ENCODE measurements at regions not wholly inside any gene's neighbourhood (a gene's known extent, or its start where the extent isn't known, plus 50 kb on each side); places are given as distances from the start of the nearest gene placed in this dataset.
"Not testable (repeated sequence)": the region's sequence is repeated elsewhere in the genome, so short reads cannot be mapped to it uniquely, and the experiment has no call there.

DNA sequence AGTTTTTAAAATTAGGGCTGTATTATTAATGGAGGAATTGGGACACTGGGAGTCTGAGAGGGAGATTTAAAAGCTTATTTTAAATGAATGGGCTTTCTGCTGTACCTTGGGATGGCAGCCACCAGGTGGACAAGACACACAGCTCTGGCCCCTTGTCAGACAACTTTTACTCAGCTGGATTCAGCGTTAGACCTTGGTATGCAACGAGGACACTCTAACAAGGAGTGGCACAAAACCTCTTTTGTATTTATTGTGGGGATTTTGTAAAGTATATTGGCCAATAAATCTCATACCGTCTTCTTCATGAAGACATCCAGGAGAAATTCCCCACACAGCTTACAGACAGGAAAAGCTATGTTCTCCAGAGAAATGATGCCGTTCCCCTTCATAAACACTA, 105.7 kb downstream of the LCA5 start:
- no peak for DNase-seq

DNA sequence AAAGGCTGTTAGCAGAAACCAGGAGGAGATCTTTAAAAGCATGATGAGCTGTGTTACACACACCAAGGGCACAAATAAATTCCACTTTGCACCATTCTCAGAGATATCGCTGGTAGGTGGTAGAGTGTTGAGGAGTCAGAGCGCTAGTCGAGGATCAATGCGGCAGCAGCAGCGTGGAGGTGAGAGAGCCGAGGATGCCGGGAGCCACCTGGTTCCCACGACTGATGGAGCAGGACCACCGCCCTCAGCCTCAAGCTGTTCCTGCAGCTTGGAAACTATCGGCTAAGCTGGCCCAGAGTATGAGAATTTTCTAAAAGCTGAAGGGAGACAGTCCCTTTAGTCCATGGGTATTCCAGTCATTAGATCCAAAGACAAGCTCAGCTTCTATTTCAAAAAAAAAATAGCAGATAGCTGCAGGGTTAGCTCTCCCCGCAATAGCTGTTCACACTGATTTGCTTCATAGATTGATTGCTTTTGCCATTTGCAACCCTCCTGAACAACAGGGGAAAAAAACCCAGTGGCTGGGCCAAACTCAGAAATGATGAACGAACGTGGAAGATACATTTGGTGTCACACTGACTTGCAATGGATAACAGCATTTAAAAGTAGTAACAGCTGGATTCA, 106.2 kb downstream of the LCA5 start:
- DNase-seq = no peak

DNA sequence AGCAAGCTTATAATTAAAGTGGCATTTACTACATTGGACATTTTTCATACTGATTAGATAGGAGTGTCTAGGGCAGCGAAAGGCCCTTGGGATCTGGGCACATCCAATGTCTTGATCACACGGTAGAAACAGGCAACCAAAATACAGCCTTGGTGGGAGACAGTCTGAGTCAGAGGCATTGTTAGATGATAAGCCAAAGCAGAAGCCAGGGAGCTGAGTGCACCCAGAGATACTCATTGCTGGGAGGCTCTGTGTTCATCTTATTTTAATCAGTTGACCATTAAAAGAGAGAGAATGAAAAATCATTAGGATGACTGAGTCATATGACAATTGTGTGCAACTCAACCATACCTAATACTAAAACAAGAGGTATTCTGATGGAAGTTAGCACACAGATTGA, 109.5 kb downstream of the LCA5 start:
- no peak for DNase-seq

DNA sequence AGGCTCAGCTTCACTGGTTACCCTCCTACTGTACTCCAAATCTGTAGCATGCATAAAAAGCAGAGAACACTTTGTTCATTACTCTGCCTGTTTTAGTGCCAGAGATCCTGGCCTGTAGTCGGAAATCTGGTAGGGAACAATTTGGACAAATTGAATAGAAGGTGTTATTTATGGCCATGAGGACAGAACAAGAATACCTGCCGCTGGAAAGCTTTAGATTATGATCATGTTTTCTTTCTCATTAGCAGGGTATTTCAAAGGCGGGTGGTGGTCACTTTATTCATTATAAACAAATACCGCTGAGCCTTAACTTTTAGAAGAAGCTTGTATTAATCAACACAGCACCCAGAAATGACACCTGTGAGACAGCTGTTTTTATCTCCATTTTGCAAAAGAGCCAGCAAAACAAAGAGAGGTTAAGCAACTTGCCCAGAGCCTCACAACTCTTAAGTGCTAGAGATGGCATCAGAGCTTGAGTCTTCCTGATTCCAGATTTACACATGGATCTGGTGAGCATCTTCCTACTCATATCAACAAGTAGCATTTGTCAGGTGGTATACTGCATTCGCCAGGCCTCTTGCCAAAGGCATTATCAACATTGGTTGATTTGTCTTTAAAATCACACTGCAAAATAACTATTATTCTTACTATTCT, 110.5 kb downstream of the LCA5 start:
- DNase-seq = no peak

DNA sequence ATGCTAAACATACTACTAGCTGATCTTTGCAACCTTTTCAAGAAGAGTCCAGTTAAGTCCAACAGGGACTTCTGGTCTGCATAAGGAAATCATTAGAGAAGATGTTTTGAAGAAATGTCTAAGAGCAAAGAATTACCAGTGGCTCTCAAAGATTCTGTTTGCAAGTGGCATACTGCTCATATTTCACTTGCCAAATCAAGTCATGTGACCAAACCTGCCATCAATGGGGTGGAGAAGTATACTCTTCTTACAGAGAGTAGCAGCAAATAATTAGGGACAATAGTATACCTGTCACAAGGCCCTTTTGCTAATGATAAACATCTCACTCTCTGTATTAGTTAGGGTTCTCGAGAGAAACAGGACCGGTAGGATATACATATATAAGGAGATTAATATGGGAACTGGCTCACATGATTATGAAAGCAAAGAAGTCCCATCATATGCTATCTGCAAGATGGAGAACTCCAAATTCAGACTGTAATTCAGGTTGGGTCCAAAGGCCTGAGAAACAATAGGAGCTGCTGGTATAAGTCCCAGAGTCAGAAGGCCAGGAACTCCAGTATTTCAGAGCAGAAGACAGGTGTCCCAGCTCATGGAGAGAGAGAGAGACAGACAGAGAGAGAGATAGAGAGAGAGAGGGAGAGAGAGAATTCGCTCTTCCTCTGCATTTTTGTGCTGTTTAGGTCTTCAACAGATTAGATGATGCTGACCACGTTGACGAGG, 111.5 kb downstream of the LCA5 start:
- DNase-seq = no peak

DNA sequence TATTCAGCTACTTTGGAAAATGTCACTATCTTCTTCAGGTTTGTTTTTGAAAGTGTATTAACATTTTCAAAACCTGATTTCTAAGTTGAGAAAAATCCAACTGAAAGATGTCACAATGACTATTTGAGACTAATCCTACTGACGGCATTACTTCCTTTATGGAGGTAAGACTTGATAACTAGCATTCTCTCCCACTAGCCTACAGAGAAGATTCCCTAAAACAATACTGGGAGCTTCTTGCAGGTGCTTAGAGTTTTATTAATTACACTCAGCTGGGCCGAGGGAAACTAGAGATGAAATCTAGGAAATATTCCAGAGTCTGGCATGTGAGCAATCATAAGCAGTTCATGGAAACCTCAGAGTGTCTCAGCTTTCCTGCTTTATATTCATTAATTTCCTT, 114.0 kb downstream of the LCA5 start:
- DNase-seq = no peak

DNA sequence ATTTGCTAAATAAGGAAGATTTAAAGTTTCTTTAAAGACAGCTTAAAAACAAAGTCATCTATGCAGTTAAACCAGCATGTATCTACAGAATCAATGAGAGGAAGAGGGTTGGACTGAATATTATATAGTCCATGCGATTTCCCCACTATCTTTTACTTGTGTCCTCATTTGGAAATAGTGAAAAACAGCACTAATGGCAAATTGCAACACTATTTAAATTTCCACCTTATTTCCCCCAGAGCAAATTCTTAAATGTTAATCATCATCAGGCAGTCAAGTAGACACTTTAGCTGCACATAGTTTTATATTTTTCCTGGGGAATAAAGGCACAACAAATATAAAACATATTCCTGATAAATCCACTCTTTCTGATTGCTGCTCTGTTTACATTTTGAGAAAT, 114.6 kb downstream of the LCA5 start:
- no peak for DNase-seq

DNA sequence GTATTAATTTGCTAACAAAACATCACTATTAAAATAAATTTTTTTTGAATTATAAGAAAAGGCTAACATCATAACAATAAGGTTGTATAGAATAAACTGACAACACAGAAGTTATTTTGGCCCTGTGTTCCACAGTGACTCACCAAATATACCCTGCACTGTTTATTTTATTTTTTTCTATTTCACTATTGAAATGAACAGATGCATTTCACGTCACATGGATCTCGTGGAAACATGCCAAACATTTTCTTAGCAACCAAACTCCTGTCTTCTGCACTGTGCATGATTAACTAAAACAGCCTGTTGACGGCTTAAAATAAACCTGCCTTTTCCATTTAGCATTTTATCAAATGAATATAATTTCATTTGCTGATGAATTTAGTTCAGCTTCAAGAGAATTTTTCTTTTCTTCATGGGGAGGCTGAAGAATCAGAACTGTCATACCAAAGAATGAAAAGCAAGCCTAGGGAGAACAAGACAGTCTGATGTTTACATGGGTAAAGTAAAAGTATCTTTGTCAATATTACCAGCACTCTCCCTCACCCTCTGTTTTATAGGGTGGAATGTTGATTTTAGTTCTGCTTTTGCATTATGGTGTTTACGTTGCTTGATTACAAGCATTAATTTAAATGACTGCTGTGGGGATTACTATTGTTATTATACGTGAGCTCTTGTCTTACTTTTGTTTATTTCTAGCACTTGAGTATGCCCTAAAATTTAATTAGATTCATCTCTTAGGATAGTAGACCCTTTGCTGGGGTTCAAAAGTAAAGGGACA, 115.3 kb downstream of the LCA5 start:
- peak; percentile 90 for DNase-seq

DNA sequence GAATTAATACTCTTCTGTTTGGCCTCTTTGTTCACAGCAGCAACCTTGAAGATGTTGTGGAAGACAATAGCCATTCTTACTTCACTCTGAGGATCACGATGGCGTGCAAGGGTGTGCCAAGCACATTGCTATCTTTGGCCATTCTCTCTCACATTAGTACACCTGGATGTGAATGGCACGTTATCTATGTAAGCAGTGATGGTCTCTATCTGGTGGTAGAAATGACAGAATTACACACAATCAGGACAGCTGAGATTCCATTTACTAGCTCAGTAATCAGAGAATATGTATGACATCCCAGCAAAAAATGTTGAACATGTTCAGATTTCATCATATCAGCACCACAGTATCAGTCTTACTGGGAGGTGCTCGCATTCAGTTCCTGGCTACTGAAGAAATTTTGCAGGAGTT, 116.2 kb downstream of the LCA5 start:
- no peak for DNase-seq

DNA sequence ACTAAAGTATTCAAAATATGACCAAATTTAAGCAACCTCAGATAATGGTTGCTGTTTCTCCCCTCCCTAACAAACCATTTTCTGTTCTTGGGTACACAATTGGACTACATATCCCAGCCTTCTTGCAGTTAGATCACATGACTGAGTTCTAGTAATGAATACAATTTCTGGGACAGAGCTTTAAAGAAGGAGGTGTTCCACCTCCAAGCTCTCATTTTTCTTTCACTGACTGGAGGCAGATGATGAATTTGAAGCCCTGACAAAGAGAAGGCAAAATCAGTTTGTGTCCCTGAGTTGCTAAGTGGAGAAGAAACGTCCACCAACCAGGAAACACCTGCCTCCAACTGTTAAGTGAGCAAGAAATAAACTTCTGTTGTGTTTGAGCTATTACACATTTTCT, 117.2 kb downstream of the LCA5 start:
- no peak for DNase-seq

DNA sequence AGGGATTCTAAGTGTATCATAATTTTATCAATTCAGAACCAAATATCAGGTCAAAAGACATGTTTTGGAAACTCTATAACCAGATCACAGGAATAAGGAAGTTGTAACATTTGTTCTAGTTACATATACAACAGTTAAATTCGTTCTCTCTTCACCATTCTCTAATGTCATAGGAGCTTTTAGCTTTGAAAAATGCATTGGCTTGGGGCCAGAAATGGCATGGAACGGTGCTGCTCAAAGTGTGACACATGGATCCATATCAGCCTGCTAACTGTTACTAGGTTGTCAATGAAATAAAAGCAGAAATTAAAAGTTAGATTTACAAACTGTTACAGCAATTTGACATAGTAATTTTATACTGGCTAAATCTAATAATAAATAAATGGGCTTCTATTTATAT, 120.3 kb downstream of the LCA5 start:
- no peak for DNase-seq

DNA sequence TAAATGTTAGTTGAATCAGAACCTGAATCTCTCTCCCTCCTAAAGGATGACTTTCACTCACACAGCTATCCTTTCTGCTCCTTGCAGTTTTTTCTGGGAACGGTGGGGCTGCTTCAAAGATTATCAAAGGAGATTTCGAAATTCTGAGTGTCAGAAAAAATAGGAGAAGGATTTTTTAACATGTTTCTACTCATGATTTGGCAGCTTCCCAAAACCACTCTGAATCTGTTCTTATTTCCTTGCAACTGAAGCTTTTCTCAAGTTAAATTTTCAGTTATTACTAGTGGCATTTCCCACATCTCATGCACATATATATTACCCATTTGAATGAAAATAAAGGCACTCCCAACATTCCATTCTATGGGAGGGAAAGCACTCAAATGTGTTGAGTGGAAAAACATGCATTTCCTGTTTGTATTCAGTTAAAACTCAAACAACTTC, 123.6 kb downstream of the LCA5 start:
- DNase-seq = no peak

DNA sequence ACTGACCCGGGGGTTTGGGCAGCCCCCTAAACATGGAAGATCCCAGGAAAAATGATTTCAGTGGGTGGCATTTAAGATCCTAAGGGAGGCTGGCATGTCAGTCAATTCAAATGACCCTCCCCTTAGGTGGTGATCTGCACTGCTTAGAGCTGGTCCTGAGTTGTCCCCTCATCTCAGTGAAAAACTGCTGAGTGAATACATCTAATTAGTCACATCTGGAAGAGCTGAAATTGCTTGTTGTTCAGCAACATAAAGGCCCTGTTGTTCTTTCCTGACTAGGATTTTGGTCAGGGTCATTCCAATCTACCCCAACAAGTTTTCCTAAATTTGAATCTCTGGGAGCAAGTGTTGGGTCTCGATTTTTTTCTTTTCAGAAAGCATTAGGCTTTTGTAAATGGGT, 126.4 kb downstream of the LCA5 start:
- no peak for DNase-seq

DNA sequence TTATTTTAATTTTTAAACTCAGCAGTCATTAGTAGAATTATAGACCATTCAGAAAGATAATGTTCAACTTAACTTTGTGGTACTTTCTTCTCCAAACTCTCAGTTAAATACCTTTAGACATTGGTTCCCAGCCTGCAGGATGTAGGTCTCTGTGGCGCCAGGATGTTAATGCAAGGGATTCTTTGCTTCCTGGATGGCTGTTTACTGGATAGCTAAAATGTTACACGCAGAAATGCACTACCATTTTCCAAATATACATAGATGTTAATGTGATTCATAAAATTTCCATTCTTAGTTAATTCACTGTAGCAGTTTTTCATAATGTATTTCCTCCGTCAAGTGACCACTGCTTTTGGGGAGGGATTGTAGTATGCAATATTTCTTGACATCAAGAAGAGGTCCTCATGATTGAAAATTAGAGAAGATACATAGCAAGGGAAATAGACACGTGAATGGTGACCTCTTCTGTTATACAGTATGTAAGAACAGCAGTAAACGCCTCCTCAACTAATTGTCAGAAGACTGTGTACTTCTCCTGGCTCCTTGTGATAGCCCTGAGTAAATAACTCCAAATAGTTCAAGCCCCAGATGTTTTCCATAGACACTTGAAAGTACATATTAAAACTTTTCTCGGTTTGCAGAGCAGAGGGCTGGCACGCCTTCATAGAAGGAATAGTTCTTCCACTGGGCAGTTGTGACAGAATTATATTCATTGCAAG, 128.8 kb downstream of the LCA5 start:
- no peak for DNase-seq

DNA sequence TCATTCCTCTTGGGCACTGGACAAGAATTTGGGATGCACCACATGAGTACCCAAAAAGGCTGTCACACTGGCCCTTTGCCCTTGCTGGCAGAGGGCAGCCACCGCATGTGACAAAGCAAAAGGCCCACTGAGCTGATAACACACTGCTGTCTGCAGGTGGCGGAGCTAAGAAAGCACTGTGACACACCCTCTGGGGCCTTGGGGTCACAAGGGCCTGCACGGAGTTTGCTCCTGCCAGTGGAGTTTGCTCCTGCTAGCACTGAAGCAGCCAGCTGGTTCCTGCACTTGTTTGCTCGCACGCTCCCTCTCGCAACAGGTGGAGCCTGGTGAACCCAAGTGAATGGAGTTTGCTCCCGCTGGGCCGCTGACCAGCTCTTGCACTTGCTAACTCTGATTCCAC, 132.6 kb downstream of the LCA5 start:
- no peak for DNase-seq

DNA sequence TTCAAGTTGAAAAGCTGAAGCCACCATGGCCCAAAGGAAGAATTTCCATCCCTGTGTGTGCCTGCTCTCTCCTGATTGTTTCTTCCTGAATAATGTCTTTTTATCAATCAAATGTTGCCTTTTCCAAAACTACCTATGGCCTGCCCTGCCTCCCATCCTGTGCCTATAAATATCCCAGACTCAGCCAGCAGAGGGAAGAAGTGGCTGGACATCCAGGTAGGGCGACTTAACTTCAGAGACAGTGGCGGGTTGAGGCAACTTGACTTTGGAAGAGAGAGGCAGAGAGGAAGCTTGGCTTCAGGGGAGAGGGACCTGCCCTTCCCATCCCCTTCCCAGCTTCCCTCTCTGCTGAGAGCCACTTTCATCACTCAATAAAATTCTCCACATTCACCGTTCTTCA, 133.0 kb downstream of the LCA5 start:
- no peak for DNase-seq

DNA sequence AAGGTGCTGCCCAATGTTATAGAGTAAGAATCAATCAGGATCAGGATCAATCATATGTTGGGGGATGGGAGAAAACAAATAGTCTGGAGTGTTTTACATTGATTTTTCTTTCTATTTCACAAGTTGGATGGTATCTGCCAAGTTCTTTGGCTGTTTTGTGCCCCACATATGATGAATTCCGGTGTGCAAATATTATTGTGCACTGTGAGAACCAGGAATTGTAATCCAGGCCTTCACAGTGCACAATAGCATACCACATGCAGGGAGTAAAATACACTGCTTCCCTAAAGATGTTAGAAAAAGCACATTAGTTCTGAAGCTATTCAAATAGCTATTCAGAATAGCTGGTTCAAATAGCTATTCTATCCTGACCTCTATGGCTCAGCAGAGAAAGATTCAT, 133.7 kb downstream of the LCA5 start:
- no peak for DNase-seq

DNA sequence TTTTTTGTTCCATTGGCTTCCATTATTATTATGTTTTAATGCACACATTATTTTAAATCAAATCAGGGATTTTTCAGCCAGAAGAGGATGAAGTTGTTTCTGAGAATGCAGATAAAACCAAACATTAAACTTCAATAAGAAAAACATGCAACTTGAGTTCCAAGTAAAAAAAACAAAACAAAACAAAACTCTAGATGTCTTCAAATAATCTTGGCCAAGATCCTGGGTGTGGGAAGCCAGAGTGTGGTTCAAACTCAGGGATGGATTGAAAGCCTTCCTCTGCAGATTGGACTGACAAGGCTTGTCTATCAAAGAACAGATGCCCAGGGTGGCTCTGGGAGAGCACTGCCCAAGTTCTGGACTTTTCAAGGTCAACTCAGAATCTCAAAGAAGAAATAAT, 134.1 kb downstream of the LCA5 start:
- DNase-seq = no peak

DNA sequence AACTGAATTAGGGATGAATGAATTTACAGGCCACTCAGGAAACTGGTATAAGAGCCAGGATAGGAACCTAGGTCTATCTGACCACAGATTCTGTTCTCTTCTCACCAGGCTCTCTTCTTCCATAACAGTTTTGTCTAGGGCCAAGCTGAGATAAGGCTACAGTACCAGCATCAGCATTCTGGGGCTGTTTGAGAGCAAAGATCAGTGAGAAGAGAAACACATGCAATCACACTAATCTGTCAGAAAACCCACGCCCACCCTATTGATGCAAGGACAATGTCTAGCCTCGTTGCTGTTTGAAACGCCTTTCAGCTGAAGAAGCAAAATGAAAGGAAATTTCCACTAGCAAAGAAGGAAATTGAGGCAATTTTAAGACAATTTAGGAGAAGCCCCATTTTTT, 137.7 kb downstream of the LCA5 start:
- no peak for DNase-seq

DNA sequence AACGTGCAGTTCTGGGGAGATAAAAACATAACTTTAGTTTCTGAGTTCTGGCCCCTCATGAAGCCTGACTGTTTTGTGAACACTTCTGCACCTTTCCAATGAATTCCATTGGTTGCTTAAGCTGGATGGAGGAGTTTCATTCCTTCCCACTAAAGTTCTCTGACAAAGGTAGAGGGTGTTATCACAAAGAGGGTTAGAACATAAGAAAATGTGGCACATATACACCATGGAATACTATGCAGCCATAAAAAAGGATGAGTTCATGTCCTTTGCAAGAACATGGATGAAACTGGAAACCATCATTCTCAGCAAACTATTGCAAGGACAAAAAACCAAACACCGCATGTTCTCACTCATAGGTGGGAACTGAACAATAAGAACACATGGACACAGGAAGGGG, 138.6 kb downstream of the LCA5 start:
- DNase-seq = not testable (repeated sequence)

DNA sequence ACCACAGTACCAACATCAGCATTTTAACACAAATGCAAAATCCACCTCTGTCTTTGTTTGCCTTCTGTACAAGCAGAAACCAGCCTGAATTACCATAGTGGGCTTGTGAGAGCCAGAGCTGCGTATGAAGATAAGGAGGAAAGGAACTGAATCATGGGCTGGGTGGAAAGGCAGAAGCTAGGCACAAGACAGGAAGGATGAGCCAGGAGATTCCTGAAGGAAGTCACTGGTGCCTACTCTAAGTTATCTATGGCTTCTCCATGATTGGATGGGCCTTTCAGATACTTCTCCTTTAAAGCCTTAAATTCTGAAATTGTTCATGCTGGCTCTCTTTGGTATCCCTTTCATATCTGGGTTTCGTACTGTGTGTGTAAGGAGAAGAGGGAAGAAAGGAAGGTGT, 140.6 kb downstream of the LCA5 start:
- DNase-seq = no peak

DNA sequence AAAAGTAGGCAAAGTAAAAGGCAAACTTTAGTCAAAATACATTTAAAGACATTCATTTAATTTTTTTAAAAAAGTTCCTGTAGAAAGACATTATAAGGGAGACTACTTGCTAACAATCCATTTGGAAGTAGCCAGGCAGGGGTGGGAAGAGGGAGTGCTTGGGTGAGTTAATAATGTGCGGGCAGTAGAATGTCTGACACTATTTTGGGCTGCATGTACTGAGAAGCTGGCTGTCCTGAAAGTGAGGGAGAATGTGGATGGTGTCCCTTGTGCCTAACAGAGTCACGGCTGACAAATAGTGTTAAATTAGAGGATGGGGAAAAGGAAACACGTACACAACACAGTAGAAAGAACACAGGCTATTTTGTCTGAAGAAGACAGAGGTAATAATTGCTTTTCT, 142.5 kb downstream of the LCA5 start:
- DNase-seq = no peak

DNA sequence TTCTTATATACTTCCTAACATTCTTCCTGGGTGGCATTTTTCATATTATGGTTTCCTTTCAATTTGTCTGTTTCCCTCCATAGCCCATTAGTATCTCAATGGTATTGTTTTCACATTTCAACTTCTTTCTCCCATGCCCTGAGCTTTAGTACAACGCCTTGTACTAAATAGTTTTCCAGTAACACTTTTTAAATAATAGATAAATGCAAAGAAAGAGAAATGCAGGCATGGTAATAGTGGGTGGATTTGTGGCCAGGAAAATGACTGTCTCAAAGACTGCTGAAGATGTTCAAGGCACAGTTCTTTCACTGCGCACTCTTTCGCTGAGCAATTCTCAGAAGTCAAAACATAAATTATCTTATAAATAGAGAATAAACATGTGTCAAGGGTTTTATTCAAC, 145.1 kb downstream of the LCA5 start:
- DNase-seq = no peak
